ENCODE measurements at regions not wholly inside any gene's neighbourhood (a gene's known extent, or its start where the extent isn't known, plus 50 kb on each side); places are given as distances from the start of the nearest gene placed in this dataset.

- peak; percentile 89 for TF ChIP-seq ZEB2 (tag by site-specific recombination; IDR thresholded peaks at IDR 0.05)
- TF ChIP-seq ZNF433 (tag by site-specific recombination; IDR thresholded peaks at IDR 0.05; ENCODE audit: low read depth) = no peak
- no peak for TF ChIP-seq ZNF621 (tag by site-specific recombination; IDR thresholded peaks at IDR 0.05)
- no peak for TF ChIP-seq ELK4 (IDR thresholded peaks at IDR 0.05; ENCODE audit: borderline replicate concordance, low read depth, low read length)
- TF ChIP-seq HOXC10 (CRISPR knock-in tag; IDR thresholded peaks at IDR 0.05) = no peak
- TF ChIP-seq ZNF514 (tag by site-specific recombination; IDR thresholded peaks at IDR 0.05) = no peak
- no peak for TF ChIP-seq ZNF623 (tag by site-specific recombination; IDR thresholded peaks at IDR 0.05)
- TF ChIP-seq ZSCAN4 (tag by site-specific recombination; IDR thresholded peaks at IDR 0.05) = no peak
- peak; percentile 48; the same call in 1 of the 2 replicates for TF ChIP-seq ZNF629 (tag by site-specific recombination; IDR thresholded peaks at IDR 0.05)
- no peak for TF ChIP-seq ZNF521 (tag by site-specific recombination; IDR thresholded peaks at IDR 0.05)
- no peak for TF ChIP-seq ZNF132 (tag by site-specific recombination; IDR thresholded peaks at IDR 0.05; ENCODE audit: borderline replicate concordance)
- TF ChIP-seq ZNF324 (tag by site-specific recombination; IDR thresholded peaks at IDR 0.05) = no peak
- 0 out of 2 replicates have a peak, but pooled peaks have one; percentile 34 for TF ChIP-seq MZF1 (tag by site-specific recombination; IDR thresholded peaks at IDR 0.05; ENCODE audit: borderline replicate concordance)
- 0 out of 2 replicates have a peak, but pooled peaks have one; percentile 39 for TF ChIP-seq PRDM4 (tag by site-specific recombination; IDR thresholded peaks at IDR 0.05)
- TF ChIP-seq ZNF670 (tag by site-specific recombination; IDR thresholded peaks at IDR 0.05; ENCODE audit: low read depth) = no peak
- TF ChIP-seq ZNF211 (tag by site-specific recombination; IDR thresholded peaks at IDR 0.05; ENCODE audit: low read depth) = no peak
- TF ChIP-seq TSHZ1 (tag by site-specific recombination; IDR thresholded peaks at IDR 0.05; ENCODE audit: borderline replicate concordance) = no peak
- TF ChIP-seq ZNF830 (tag by site-specific recombination; IDR thresholded peaks at IDR 0.05; ENCODE audit: low read depth) = no peak
- TF ChIP-seq ZNF76 (tag by site-specific recombination; IDR thresholded peaks at IDR 0.05; ENCODE audit: borderline replicate concordance, low read depth) = no peak
- TF ChIP-seq ZNF37A (tag by site-specific recombination; IDR thresholded peaks at IDR 0.05) = no peak
- TF ChIP-seq KLF9 (tag by site-specific recombination; IDR thresholded peaks at IDR 0.05; ENCODE audit: low read depth) = 0 out of 2 replicates have a peak, but pooled peaks have one; percentile 13
- no peak for TF ChIP-seq KLF16 (tag by site-specific recombination; IDR thresholded peaks at IDR 0.05)
- TF ChIP-seq ZBTB26 (tag by site-specific recombination; optimal IDR thresholded peaks at IDR 0.05) = no peak
- TF ChIP-seq ZNF510 (tag by site-specific recombination; IDR thresholded peaks at IDR 0.05; ENCODE audit: insufficient replicate concordance) = no peak
- TF ChIP-seq ZNF837 (tag by site-specific recombination; IDR thresholded peaks at IDR 0.05) = no peak
- peak; percentile 93 for TF ChIP-seq GFI1B (tag by site-specific recombination; IDR thresholded peaks at IDR 0.05)
- no peak for TF ChIP-seq ZNF394 (tag by site-specific recombination; IDR thresholded peaks at IDR 0.05; ENCODE audit: borderline replicate concordance)
- no peak for TF ChIP-seq KLF8 (tag by site-specific recombination; IDR thresholded peaks at IDR 0.05)
Observed at GRCh38 chr1:182120411-182121258, 59.1 kb upstream of the ZNF648 start (continued).

All from HEK293 (cell line).